ENCODE measurements at regions not wholly inside any gene's neighbourhood (a gene's known extent, or its start where the extent isn't known, plus 50 kb on each side); places are given as distances from the start of the nearest gene placed in this dataset.
"Not testable (repeated sequence)": the region's sequence is repeated elsewhere in the genome, so short reads cannot be mapped to it uniquely, and the experiment has no call there.

DNA sequence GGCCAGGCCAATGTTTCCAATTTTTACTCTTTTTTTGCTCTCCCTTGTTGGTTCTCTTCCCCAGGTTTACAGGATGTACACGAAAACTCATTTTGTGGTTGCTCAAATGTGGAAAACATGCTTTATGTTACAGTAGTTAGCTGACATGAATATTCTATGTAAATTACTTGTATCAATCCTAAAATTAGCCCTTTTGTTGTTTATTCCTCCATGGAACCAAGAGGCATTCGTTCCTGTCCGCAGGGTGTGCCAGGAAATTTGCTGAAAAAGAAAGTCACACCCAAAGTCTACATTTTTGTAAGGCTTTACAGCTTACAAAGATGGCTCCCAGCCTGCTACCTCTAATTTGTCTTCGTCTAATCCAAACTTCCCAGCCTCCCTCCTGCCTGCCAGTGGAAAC lies 652.3 kb downstream of the ETS1 start:
- H3K4me3 Mint-ChIP-seq = no peak overlapping the region
- no peak for DNase-seq

DNA sequence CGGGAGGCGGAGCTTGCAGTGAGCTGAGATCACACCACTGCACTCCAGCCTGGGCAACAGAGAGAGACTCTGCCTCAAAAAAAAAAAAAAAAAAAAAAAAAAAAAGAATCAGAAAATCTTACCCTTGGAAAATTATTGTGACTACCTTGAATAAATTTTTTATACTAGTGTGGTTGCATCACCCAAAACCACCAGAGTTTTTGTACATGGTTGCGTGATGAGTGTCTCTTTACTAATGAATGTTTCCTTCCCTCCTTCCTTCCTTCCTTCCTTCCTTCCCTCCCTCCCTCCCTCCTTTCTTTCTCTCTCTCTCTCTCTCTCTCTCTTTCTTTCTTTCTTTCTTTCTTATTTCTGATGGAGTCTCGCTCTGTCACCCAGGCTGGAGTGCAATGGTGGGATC lies 653.4 kb downstream of the ETS1 start:
- intact Hi-C loops (cut with micrococcal nuclease) = not testable (repeated sequence)

More for the DNA sequence above, 652.3 kb downstream of the ETS1 start:
- TF ChIP-seq, protein P1, sequence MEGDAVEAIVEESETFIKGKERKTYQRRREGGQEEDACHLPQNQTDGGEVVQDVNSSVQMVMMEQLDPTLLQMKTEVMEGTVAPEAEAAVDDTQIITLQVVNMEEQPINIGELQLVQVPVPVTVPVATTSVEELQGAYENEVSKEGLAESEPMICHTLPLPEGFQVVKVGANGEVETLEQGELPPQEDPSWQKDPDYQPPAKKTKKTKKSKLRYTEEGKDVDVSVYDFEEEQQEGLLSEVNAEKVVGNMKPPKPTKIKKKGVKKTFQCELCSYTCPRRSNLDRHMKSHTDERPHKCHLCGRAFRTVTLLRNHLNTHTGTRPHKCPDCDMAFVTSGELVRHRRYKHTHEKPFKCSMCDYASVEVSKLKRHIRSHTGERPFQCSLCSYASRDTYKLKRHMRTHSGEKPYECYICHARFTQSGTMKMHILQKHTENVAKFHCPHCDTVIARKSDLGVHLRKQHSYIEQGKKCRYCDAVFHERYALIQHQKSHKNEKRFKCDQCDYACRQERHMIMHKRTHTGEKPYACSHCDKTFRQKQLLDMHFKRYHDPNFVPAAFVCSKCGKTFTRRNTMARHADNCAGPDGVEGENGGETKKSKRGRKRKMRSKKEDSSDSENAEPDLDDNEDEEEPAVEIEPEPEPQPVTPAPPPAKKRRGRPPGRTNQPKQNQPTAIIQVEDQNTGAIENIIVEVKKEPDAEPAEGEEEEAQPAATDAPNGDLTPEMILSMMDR (IDR thresholded peaks at IDR 0.05) = no peak
- no peak for ATAC-seq
- H3K36me3 Mint-ChIP-seq (ENCODE audit: low read depth) = no peaks in the 10 kb centered on the region
- ChIA-PET POLR2A (no interaction called here), CTCF (interaction anchor here (1.0 kb wide), 1 partner anchor 40 kb away, joined by 3 read pairs; no protein-coding TSS in a partner anchor)
- H3K9me3 Mint-ChIP-seq = no peaks in the 10 kb centered on the region
- H3K27ac Mint-ChIP-seq = no peak overlapping the region
- intact Hi-C loops (cut with micrococcal nuclease) = no loop called here
- no peaks in the 10 kb centered on the region for H3K4me1 Mint-ChIP-seq (ENCODE audit: low read depth)
- H3K27me3 Mint-ChIP-seq = peaks cover 4% of the 10 kb centered on the region

GRCh38 chr11:127931803-127932202 lies 655.6 kb downstream of the ETS1 start:
- Mint-ChIP-seq H3K27ac (no peak overlapping the region), H3K9me3 (no peaks in the 10 kb centered on the region), H3K4me3 (no peak overlapping the region), H3K4me1 (ENCODE audit: low read depth) (no peaks in the 10 kb centered on the region), H3K27me3 (peaks cover 9% of the 10 kb centered on the region), H3K36me3 (ENCODE audit: low read depth) (no peaks in the 10 kb centered on the region)
- no peak for ATAC-seq
- POLR2A ChIA-PET = no interaction called here
- TF ChIP-seq, protein P1 (IDR thresholded peaks at IDR 0.05) = no peak
- CTCF ChIA-PET = no interaction called here
- DNase-seq = no peak
- intact Hi-C loops (cut with micrococcal nuclease) = no loop called here

More for the DNA sequence above, 653.4 kb downstream of the ETS1 start:
- H3K9me3 Mint-ChIP-seq; H3K27me3 Mint-ChIP-seq; H3K36me3 Mint-ChIP-seq (ENCODE audit: low read depth); H3K27ac Mint-ChIP-seq; POLR2A ChIA-PET; H3K4me1 Mint-ChIP-seq (ENCODE audit: low read depth); DNase-seq; ATAC-seq; CTCF ChIA-PET; H3K4me3 Mint-ChIP-seq: not testable (repeated sequence)

DNA sequence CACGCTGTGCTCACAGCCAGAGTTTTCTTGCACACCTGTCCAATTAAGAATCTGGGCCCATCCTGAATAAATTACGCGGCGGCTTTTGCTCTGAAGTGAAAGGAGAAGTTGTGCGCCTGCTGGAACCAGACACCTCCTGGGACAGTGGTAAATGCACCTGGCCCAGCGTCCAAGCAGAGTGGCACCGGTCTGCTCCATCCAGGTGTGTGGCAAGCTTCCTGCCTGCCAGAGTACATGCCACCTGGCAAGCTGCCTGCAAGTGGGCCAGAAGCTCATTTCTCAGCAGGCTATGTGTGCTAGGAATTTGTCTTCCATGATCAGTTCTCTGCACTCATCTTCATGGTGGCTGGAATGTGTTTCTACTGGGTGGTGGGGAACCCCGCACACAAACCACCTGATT lies 660.6 kb downstream of the ETS1 start:
- intact Hi-C loops (cut with micrococcal nuclease) = no loop called here
- Mint-ChIP-seq H3K27ac (no peak overlapping the region), H3K36me3 (ENCODE audit: low read depth) (no peaks in the 10 kb centered on the region), H3K4me1 (ENCODE audit: low read depth) (no peaks in the 10 kb centered on the region), H3K4me3 (no peak overlapping the region), H3K9me3 (no peaks in the 10 kb centered on the region), H3K27me3 (peaks cover 16% of the 10 kb centered on the region)
- ATAC-seq = no peak
- ChIA-PET POLR2A (no interaction called here), CTCF (no interaction called here)
- TF ChIP-seq, protein P1 (IDR thresholded peaks at IDR 0.05) = no peak
- no peak for DNase-seq

DNA sequence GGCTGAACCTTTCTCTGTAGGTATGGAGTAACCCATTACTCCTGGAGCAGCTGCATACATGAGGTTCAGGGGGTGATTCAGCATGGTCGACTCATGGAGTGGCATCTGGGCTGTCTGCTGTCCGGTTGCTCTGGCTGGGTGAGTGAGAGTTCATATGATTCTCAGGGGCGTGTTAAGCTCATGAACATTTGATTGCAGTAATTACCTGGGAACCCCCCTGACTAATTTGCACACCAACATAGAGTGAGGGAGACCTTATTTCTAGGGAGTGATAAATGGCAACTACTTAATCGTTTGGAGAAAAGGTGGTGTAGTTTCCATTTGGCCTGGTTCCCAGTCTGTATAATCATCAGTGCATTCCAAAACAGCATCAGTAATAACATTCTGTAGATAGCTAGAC lies 661.9 kb downstream of the ETS1 start:
- TF ChIP-seq, protein P1 (IDR thresholded peaks at IDR 0.05) = no peak
- no peaks in the 10 kb centered on the region for H3K9me3 Mint-ChIP-seq
- POLR2A ChIA-PET = no interaction called here
- H3K36me3 Mint-ChIP-seq (ENCODE audit: low read depth) = no peaks in the 10 kb centered on the region
- no peak overlapping the region for H3K27ac Mint-ChIP-seq
- H3K4me3 Mint-ChIP-seq = no peak overlapping the region
- H3K27me3 Mint-ChIP-seq = peaks cover 14% of the 10 kb centered on the region
- no peaks in the 10 kb centered on the region for H3K4me1 Mint-ChIP-seq (ENCODE audit: low read depth)
- ATAC-seq (no peak), DNase-seq (no peak)
- CTCF ChIA-PET = no interaction called here
- intact Hi-C loops (cut with micrococcal nuclease) = no loop called here
